ENCODE measurements at regions not wholly inside any gene's neighbourhood (a gene's known extent, or its start where the extent isn't known, plus 50 kb on each side); places are given as distances from the start of the nearest gene placed in this dataset.

DNA sequence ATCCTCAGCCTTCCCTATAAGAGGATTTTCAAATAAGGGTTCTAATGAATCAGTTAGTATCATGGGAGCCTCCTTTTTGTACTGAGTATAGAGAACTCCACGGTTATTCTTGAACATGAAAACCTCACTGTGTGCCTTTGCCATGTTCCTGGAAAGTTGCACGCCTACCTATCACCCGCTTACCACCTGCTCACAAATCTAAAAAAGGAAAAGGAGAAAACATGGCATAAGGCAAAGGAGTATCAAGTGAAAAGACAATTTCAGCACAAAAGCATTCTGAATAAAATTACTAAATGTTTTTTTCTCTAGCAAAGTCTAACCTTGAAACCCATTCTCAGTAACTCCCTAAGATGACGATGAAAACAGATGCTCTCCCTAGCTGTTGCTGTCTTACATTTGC is 511.8 kb upstream of the API5 start:
- intact Hi-C loops (cut with DNase I; ENCODE audit: low total_unique reads) (no loop called here), in situ Hi-C loops (cut with MboI; ENCODE audit: low pct_ligation_motif_present in 1 of 4, low pct_unique_long_range_greater_than_20kb in 1 of 4, low sequenced_read_pairs in 3 of 4) (no loop called here)
- DNase-seq, result no peak
- Histone ChIP-seq H3K4me3 (no peak overlapping the region), H3K9me3 (no peaks in the 10 kb centered on the region), H3K27ac (no peak overlapping the region), H3K4me1 (no peaks in the 10 kb centered on the region), H3K27me3 (no peaks in the 10 kb centered on the region), H3K36me3 (no peaks in the 10 kb centered on the region)
- TF ChIP-seq, protein P1, sequence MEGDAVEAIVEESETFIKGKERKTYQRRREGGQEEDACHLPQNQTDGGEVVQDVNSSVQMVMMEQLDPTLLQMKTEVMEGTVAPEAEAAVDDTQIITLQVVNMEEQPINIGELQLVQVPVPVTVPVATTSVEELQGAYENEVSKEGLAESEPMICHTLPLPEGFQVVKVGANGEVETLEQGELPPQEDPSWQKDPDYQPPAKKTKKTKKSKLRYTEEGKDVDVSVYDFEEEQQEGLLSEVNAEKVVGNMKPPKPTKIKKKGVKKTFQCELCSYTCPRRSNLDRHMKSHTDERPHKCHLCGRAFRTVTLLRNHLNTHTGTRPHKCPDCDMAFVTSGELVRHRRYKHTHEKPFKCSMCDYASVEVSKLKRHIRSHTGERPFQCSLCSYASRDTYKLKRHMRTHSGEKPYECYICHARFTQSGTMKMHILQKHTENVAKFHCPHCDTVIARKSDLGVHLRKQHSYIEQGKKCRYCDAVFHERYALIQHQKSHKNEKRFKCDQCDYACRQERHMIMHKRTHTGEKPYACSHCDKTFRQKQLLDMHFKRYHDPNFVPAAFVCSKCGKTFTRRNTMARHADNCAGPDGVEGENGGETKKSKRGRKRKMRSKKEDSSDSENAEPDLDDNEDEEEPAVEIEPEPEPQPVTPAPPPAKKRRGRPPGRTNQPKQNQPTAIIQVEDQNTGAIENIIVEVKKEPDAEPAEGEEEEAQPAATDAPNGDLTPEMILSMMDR (IDR thresholded peaks at IDR 0.05), result no peak
- TF ChIP-seq POLR2AphosphoS5 (IDR thresholded peaks at IDR 0.05), result no peak
- WGBS, 2 donors (ENCODE audit: low coverage in 1 of 2), result 78 to 83% methylated on average over 4 of the region's 4 CpGs

DNA sequence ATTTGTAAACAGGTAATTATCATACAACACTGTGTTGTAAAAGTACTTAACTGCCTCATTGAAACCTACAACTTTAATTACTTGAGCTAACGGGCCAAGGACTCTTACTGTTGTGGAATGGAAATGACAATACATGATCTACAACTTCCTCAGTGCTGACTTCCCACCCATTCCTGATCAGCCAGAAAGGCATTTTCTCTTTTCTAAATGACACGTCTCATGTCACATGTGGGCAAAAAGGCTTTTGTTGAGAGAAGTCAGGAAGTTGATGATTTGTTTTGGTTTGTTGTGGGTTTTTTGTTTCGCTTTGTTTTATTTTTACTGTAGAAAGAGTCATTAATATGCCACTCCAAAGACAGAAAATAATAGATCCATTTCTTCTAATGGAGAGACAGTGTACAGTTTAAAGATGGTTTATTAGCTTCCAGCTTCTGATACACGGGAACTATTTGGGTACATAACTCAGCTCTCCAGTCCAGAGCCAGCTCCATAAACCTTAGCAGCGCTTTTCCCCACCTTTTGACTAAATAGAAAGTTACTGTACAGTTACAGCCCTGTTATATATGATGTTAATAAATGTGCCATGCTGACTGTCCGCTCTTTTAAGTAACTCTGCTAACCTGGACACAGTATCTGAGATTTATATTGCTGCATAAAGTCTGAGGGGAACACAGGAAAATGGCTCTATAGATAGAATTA is 509.4 kb upstream of the API5 start:
- intact Hi-C loops (cut with DNase I; ENCODE audit: low total_unique reads), result no loop called here
- 26 to 34% methylated on average over 3 to 6 of the region's 6 CpGs for WGBS, 2 donors (ENCODE audit: low coverage in 1 of 2)
- Histone ChIP-seq H3K9me3 (no peaks in the 10 kb centered on the region), H3K27me3 (no peaks in the 10 kb centered on the region), H3K36me3 (no peaks in the 10 kb centered on the region), H3K4me3 (no peak overlapping the region), H3K27ac (no peak overlapping the region), H3K4me1 (no peaks in the 10 kb centered on the region)
- no peak for DNase-seq
- TF ChIP-seq EP300 (IDR thresholded peaks at IDR 0.05; ENCODE audit: low read depth), result no peak
- TF ChIP-seq, protein P1 (IDR thresholded peaks at IDR 0.05), result no peak
- TF ChIP-seq POLR2AphosphoS5 (IDR thresholded peaks at IDR 0.05), result no peak
- no peak for TF ChIP-seq POLR2A (IDR thresholded peaks at IDR 0.05)
- in situ Hi-C loops (cut with MboI; ENCODE audit: low pct_ligation_motif_present in 1 of 4, low pct_unique_long_range_greater_than_20kb in 1 of 4, low sequenced_read_pairs in 3 of 4), result no loop called here

DNA sequence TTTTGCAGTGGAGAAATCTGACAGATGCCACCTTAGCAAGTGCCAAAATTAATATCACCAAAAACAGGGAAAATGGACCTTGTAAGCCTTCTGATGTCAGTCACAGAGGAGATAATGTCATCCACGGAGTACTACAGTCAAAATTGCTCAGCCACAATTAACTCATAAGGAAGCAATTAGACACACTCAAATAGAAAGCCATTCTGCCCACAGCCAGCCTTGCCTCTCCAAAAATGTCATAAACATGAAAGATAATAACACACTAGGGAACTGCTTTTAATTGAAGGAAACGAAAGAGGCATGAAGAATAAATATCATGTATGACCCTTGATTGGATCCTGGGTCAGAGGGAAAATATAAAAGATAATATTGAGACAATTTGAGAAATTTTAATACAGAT is 505.6 kb upstream of the API5 start:
- no peak for TF ChIP-seq POLR2A (IDR thresholded peaks at IDR 0.05)
- no peak for TF ChIP-seq EP300 (IDR thresholded peaks at IDR 0.05; ENCODE audit: low read depth)
- TF ChIP-seq, protein P1 (IDR thresholded peaks at IDR 0.05), result no peak
- no peak for TF ChIP-seq POLR2AphosphoS5 (IDR thresholded peaks at IDR 0.05)
- DNase-seq, result no peak
- 14 to 32% methylated on average over 2 of the region's 2 CpGs for WGBS, 2 donors (ENCODE audit: low coverage in 1 of 2)
- Histone ChIP-seq H3K36me3 (no peaks in the 10 kb centered on the region), H3K9me3 (no peaks in the 10 kb centered on the region), H3K27ac (no peak overlapping the region), H3K4me1 (no peaks in the 10 kb centered on the region), H3K27me3 (no peaks in the 10 kb centered on the region), H3K4me3 (no peak overlapping the region)
- in situ Hi-C loops (cut with MboI; ENCODE audit: low pct_ligation_motif_present in 1 of 4, low pct_unique_long_range_greater_than_20kb in 1 of 4, low sequenced_read_pairs in 3 of 4), result no loop called here
- intact Hi-C loops (cut with DNase I; ENCODE audit: low total_unique reads), result no loop called here

DNA sequence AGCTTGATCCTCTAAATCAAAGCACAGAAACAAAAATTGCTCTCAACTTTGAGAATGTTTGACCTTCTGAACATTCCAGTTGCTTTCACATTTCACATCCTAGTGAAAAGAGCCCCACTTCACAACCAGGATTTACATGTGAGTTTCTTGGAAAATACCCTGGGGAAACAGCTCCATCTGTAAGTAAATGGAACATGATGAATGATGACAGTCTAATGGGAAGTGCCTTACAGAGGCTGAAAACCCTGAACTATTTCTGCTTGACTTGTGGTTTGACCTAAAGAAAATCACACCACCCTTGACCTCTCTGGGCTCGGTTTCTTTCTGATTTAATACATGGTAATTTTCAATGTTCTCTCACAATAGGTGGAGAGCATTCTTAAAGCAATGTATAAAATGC is 499.4 kb upstream of the API5 start:
- in situ Hi-C loops (cut with MboI; ENCODE audit: low pct_ligation_motif_present in 1 of 4, low pct_unique_long_range_greater_than_20kb in 1 of 4, low sequenced_read_pairs in 3 of 4), result no loop called here
- Histone ChIP-seq H3K4me1 (no peaks in the 10 kb centered on the region), H3K27me3 (no peaks in the 10 kb centered on the region), H3K9me3 (no peaks in the 10 kb centered on the region), H3K4me3 (no peak overlapping the region), H3K36me3 (no peaks in the 10 kb centered on the region), H3K27ac (no peak overlapping the region)
- DNase-seq, result no peak
- 30 to 42% methylated on average over 1 of the region's 1 CpG for WGBS, 2 donors (ENCODE audit: low coverage in 1 of 2)
- TF ChIP-seq, protein P1 (IDR thresholded peaks at IDR 0.05), result no peak
- intact Hi-C loops (cut with DNase I; ENCODE audit: low total_unique reads), result no loop called here

All from transverse colon (tissue), 4 donors.